ENCODE measurements at regions not wholly inside any gene's neighbourhood (a gene's known extent, or its start where the extent isn't known, plus 50 kb on each side); places are given as distances from the start of the nearest gene placed in this dataset.

DNA sequence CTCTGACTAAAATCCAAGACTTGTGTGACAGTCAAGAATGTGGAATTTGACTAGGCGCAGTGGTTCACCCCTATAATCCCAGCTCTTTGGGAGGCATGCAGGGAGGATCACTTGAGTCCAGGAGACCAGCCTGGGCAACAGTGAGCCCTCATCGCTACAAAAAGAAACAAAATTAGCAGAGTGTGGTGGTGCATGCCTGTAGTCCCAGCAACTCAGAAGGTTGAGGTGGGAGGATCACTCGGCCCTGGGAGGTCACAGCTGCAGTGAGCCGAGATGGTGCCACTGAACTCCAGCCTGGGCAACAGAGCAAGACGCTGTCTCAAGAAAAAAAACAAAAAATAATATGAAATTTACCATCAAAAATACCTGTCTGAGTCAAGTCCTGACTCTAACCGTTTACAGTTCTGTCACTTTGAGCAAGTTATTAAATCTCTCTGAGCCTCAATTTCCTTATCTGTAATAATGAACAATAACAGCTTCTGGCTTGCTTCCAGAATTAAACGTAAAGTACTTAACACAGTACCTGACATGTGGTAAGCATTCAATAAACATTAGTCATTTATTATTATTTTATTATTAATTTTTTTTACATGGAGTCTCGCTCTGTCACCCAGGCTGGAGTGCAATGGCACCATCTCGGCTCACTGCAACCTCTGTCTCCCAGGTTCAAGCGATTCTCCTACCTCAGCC, 204.6 kb upstream of the TSC22D1 start:
- TF ChIP-seq GATA3 (IDR thresholded peaks at IDR 0.05; ENCODE audit: low read depth, low read length): no peak
- TF ChIP-seq GATA2 (IDR thresholded peaks at IDR 0.05; ENCODE audit: low read depth, low read length): no peak

All from SH-SY5Y (cell line).